SKM-1 treated with dmso at 0.1 percent for 144 hours (cell line): ENCODE measurements at regions not wholly inside any gene's neighbourhood (a gene's known extent, or its start where the extent isn't known, plus 50 kb on each side); places are given as distances from the start of the nearest gene placed in this dataset.
A peak's percentile ranks its signal among the peaks of the same experiment; 100 is the strongest.

Experiments
- DNase-seq: peaks from one replicate; lab custom pipeline; 2025; ENCODE audit not compliant: unreplicated experiment; lab: John Stamatoyannopoulos, UW

- no peak for DNase-seq
These were observed 288.4 kb downstream of the BCOR start for GRCh38 chrX:39809331-39809730.

- DNase-seq = no peak
These were observed 286.9 kb downstream of the BCOR start for GRCh38 chrX:39810901-39811300.

DNA sequence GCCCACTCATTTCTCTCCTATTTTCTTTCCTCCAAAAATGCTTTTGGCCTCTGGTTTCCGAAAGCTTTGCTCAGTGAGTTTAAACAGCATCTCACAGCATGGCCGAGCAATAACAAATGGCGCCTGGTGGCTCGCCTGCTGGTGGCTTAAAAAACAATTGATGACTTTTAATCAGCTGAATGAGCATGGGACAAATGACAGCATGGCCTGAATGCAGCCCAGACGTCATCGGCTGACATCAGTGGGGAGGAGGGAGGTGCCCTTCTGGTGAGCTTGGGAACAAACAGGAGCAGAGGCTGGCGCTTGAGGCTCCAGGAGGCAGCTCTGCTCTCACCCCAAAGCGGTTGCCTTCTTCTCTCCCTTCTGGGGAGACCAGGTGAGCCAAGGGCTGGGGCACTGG lies 286.4 kb downstream of the BCOR start:
- no peak for DNase-seq

- DNase-seq = no peak
These were observed 284.0 kb downstream of the BCOR start for GRCh38 chrX:39813631-39814277.

DNA sequence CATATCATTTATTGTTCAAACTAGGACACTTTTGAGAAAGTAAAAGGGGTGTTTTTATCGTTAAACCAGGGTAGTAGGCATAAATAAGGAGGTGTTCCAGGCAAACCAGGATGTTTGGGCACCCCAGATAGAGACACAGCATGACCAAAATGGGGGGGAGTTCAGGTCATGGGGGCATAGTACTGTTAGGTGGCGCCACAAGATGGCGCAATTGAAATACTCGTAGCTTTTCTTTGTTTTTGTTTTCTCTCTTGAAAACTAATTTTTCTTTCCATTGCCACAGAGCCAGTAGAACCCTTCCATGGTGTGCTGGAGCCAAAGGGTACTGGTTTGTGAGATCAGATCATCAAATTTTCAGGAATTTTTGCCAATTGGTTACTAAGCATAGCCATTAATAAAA lies 283.4 kb downstream of the BCOR start:
- DNase-seq = peak; percentile 7

- DNase-seq = peak; percentile 26
These were observed 282.1 kb downstream of the BCOR start for GRCh38 chrX:39815631-39816030.

GRCh38 chrX:39816871-39817731 lies 280.7 kb downstream of the BCOR start:
- no peak for DNase-seq

- DNase-seq = no peak
These were observed 279.8 kb downstream of the BCOR start for GRCh38 chrX:39817754-39818470.

GRCh38 chrX:39818750-39819149 lies 279.0 kb downstream of the BCOR start:
- DNase-seq = no peak

GRCh38 chrX:39819921-39820849 lies 277.6 kb downstream of the BCOR start:
- DNase-seq = no peak

- no peak for DNase-seq
These were observed 276.6 kb downstream of the BCOR start for GRCh38 chrX:39820938-39821708.

DNA sequence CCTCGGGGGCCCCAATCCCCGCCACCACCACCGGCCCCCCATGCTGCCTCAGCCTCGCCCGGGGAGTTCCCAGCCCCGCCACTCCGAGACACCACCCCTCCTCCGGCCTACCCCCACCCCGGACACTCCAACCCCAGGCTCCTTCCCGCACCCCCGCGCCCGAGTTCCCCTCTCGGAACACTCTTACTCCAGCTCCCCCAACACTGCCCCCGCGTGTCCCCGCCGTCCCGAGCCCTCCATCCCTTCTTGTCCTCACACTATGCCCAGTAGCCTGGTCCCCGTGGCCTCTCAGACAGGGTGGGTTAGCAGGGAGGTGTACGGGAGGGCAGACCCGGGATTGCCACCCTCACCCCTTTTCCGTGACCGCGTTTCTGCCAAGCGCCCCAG lies 276.1 kb downstream of the BCOR start:
- no peak for DNase-seq

DNA sequence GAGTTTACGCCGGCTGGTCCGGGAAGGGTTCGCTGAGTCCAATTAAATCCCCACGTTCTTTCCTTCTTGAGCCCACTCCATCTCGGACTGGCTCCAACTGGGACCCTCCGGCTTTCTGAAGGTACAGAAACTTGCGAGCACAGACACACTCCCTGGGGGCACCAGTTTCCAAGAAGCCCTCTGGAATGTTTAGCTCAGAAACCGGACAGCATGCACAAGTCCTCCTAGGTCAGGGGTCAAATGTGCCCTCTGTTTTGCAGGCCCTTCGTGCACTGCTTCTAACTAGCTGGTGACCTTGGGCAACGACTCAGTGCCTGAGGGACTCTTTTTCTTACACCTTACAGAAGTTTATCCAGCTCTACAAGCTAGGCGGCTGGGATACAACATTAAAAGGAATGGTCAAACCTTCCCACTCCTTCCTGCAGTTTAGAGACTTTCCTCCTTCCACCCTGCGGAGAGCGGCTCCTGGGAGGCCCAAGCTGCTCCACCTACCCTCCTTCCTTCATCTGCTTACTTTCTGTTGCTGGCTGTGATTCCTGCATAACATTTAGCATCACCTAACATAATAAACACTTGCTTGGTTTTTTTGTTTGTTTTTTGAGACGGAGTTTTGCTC lies 275.5 kb downstream of the BCOR start:
- no peak for DNase-seq

DNA sequence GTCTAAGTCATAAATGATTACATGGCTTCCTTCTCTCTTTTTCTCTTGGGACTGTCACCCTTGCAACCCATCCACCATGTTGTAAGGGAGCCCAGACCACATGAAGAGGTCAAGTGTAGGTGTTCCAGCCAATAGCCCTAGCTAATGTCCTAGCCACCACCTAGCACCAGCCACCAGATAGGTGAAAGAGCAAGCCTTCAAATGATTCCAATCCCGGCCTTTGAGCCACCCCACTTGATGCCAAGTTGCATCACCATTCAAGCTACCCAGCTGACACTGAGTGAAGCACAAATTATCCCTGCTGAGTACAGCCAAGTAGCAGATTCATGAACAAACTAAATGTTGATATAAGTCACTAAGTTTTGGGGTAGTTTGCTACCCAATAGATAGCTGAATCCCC lies 274.3 kb downstream of the BCOR start:
- no peak for DNase-seq

DNA sequence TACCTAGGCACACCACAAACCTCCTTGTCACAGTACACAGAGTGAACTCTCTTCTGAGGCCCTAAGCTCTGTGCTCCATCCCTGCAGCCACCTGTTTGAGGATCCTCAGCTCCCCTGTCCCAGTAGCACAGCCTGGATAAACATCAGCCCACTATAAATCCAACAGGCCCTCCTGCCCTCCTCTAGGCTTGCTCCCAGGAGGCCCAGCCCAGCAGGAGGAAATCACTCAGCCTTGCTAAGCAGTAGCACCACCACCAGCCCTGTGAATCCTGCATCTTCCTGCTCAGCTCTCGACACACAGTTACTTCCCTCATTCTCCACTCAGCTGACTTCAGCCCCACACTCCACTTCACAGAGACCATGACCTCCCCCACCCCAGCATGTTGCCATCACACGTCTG lies 273.9 kb downstream of the BCOR start:
- peak; percentile 7 for DNase-seq

DNA sequence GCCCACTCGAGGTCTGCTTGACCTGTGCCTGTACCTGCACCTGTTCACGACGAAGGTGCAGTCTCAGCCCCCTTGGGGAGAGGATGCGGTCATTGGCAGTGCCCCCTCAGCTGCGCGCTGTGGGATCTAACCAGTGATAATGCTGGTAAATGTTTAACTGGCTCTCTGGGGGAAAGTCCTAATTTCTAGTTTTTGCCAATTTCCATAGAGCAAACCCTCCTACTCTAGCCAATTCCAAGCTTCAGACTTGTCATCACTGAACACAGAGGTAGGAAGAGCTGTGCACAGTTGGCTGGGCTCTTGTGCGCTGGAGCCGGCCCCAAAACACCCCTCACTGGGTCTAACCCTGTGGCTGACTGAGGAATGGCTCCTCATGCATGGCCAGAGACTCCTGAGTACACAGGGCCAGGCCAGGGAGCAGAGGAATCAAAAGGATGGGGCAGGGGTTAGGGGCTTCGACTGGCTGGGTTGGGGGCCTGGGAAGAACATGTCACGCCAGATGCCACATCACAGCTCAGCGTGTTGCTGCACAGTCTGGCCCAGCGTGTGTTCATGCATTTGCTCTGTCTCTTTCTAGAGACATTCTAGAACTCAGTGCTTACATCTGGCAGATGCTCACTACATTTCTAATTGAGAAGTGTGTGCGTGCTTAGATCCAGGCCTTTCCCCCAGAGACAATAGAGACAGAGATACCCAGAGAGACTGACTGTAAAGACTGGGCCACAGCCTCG lies 270.8 kb downstream of the BCOR start:
- no peak for DNase-seq

DNA sequence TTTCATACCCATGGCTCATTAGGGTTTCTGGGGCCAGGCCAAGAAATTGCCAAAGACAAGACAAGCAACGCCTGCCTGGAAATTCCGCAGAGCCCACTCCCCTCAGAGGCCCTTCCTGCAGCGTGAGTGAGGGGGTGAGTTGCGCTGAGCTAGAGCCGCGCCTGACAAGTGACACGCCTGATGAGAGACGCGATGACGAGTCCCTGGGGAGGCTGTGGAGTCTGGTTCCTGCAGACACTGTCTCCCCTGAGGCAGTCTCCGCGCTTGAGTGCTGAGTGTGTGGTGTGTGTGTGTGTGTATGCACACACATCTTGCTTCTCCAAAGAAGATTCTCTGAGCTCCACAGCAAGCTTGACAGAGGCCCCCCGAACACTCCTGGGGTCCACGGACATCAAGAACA lies 269.8 kb downstream of the BCOR start:
- DNase-seq = no peak

DNA sequence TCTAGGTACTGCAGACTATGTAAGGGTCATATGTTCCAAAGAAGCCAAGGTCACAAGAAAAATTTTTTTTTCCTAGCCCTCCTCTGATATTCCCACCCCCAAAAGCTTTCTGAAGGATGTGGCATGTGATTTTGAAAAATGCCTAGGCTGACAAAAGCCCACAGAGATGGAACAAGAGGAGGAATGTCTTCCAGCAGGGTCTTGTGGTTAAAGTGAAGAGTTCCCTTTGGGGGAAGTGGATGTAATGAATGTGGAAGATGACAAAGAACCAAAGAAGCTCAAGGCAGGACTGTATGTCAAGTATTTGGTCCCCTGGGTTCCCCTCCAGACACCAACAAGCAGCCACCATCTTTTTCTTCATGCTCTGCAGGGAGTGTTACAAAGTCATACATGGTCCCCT lies 268.8 kb downstream of the BCOR start:
- no peak for DNase-seq

GRCh38 chrX:39829965-39830364 lies 267.8 kb downstream of the BCOR start:
- DNase-seq = no peak
